ENCODE measurements at regions not wholly inside any gene's neighbourhood (a gene's known extent, or its start where the extent isn't known, plus 50 kb on each side); places are given as distances from the start of the nearest gene placed in this dataset.

- no peak for TF ChIP-seq CTCF (IDR thresholded peaks at IDR 0.05)
- TF ChIP-seq POLR2A (IDR thresholded peaks at IDR 0.05) = no peak
- no peak for TF ChIP-seq POLR2AphosphoS5 (IDR thresholded peaks at IDR 0.05)
Observed at GRCh38 chr13:80276371-80277289, 64.3 kb downstream of the SPRY2 start.

All from breast epithelium (tissue), 3 donors.